Testis (tissue), 2 donors: ENCODE measurements at regions not wholly inside any gene's neighbourhood (a gene's known extent, or its start where the extent isn't known, plus 50 kb on each side); places are given as distances from the start of the nearest gene placed in this dataset.
A peak's percentile ranks its signal among the peaks of the same experiment; 100 is the strongest.

Experiments
- DNase-seq: peaks from one replicate; pipeline ENCODE4 v3.0.0-alpha.2; 2019
- H3K27ac ChIP-seq, 2 donors: fragments of 200-600 bp; sonication (generic); one replicate each; pipeline ENCODE4 v1.5.1; 2019
- H3K27me3 ChIP-seq: fragments of 200-600 bp; sonication (generic); one replicate; pipeline ENCODE4 v1.5.1; 2019
- H3K36me3 ChIP-seq: fragments of 200-600 bp; sonication (generic); one replicate; pipeline ENCODE4 v1.5.1; 2017; ENCODE audit warnings: low read depth; ENCODE audit errors: missing control alignments
- H3K4me1 ChIP-seq: fragments of 200-600 bp; sonication (generic); one replicate; pipeline ENCODE4 v1.5.1; 2019
- H3K4me3 ChIP-seq, 2 donors: fragments of 200-600 bp; sonication (generic); one replicate each; pipeline ENCODE4 v1.5.1; 2017 to 2019
- H3K9me3 ChIP-seq: fragments of 200-600 bp; sonication (generic); one replicate; pipeline ENCODE4 v1.5.1; 2017
- CTCF ChIP-seq, 3 experiments: fragments of 450-650 bp in 2 of 3; fragments of 200-600 bp in 1 of 3; sonication (generic) in 1 of 3; IDR thresholded peaks; one replicate each; pipeline ENCODE4 v1.5.1; 2016 to 2019; ENCODE audit warnings: antibody characterized with exemption in 3 of 3, mild to moderate bottlenecking in 2 of 3, moderate library complexity in 1 of 3
- POLR2A ChIP-seq: fragments of 450-650 bp; IDR thresholded peaks from one replicate; pipeline ENCODE4 v1.6.1; 2017; ENCODE audit warnings: antibody characterized with exemption, mild to moderate bottlenecking, moderate library complexity
- WGBS, 2 donors: methylation state at CpG; one replicate each; pipeline ENCODE4 v1.1.5; 2018; 5-methylcytosine and 5-hydroxymethylcytosine counted together
- intact Hi-C: fragments of 100-400 bp; cut with DNase I; formaldehyde crosslinking; loops from one replicate; pipeline ENCODE4 v1.15.1; 2023; ENCODE audit warnings: low total_unique reads

DNA sequence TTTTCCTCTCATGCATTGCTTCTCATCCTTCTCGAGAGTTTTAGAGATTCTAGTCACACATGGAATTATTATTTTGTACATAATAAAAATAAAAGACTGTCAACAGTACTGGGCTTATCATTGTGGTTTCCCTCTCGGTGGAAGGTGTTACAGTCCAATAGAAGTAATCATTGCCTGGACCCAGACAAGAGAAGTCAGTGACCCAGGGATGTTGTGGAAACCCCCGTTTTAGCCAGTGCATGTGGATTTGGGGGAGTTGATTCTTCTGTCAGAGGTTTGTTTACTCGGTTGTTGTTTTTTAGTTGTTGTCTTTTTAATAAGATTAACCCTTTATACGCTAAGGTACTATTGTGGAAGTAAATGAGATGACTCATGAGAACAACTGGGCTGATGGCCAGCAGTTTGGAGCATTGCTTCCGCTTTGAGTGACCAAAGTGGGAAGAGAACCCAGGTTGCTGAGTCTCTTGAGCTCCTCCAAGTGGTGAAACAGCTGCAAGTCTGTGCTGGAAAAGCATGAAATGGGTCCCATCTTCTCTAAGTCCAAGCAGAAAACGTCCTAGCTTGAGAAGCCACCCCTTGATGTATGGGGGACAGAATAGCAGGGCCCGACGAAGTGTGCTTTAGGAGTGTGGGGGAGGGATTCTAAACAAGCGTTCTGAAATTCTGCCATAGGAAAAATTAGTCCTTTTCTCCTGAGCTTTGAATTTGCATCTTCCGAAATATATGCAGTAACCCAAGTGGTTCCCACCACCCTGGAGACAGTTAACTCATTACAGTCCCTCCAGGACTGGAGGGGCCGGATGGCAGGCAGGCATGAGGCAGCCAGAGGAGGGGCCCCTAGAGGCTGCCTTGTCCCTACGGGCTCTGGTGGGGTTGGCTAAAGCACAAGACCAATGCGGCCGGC is 61.8 kb upstream of the GPR45 start:
- H3K27me3 ChIP-seq: no peaks in the 10 kb centered on the region
- TF ChIP-seq POLR2A (no peak), CTCF (IDR thresholded peaks at IDR 0.05) (peak in 1 of 3 experiments; percentile 13)
- no peaks in the 10 kb centered on the region for H3K4me1 ChIP-seq
- H3K27ac ChIP-seq: no peak overlapping the region
- H3K36me3 ChIP-seq: no peaks in the 10 kb centered on the region
- WGBS, 2 donors: 57 to 59% methylated on average over 14 to 15 of the region's 15 CpGs
- no peaks in the 10 kb centered on the region for H3K9me3 ChIP-seq
- DNase-seq: peak; percentile 25
- H3K4me3 ChIP-seq: no peak overlapping the region
- intact Hi-C loops: no loop called here

GRCh38 chr2:105180491-105180972 is 61.0 kb upstream of the GPR45 start:
- Histone ChIP-seq H3K9me3 (no peaks in the 10 kb centered on the region), H3K27me3 (no peaks in the 10 kb centered on the region), H3K27ac (no peak overlapping the region), H3K4me1 (no peaks in the 10 kb centered on the region), H3K4me3 (no peak overlapping the region), H3K36me3 (no peaks in the 10 kb centered on the region)
- 39 to 49% methylated on average over 11 of the region's 11 CpGs for WGBS, 2 donors
- intact Hi-C loops: no loop called here
- DNase-seq: no peak
- TF ChIP-seq CTCF (IDR thresholded peaks at IDR 0.05) (no peak), POLR2A (no peak)

DNA sequence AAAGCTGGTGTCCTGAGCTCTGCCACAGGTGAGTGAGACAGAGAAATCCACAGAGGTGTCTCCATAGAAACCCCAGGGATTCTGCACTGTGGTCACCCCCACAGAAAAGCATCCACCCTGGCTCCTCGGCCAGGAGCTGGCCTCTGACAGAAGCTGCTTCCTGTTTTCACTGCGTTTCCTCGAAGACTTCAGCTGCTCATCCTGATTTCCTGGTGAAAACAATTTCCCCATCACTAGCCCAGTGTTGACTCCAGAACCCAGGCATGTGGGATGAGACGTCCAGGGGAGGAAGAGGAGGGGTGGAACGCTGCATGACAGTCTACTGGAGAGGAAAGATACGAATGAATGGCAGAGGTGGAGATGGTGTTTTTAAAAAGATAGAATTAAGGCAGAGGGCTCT is 60.3 kb upstream of the GPR45 start:
- no peak for DNase-seq
- intact Hi-C loops: no loop called here
- Histone ChIP-seq H3K4me3 (no peak overlapping the region), H3K36me3 (no peaks in the 10 kb centered on the region), H3K27me3 (no peaks in the 10 kb centered on the region), H3K9me3 (no peaks in the 10 kb centered on the region), H3K4me1 (no peaks in the 10 kb centered on the region), H3K27ac (no peak overlapping the region)
- 32 to 50% methylated on average over 6 of the region's 6 CpGs for WGBS, 2 donors
- no peak for TF ChIP-seq POLR2A
- TF ChIP-seq CTCF (IDR thresholded peaks at IDR 0.05): no peak

GRCh38 chr2:105183555-105184323 is 57.8 kb upstream of the GPR45 start:
- H3K36me3 ChIP-seq: no peaks in the 10 kb centered on the region
- TF ChIP-seq CTCF (IDR thresholded peaks at IDR 0.05) (no peak), POLR2A (no peak)
- H3K9me3 ChIP-seq: no peaks in the 10 kb centered on the region
- intact Hi-C loops: no loop called here
- H3K4me3 ChIP-seq: no peak overlapping the region
- H3K4me1 ChIP-seq: no peaks in the 10 kb centered on the region
- no peaks in the 10 kb centered on the region for H3K27me3 ChIP-seq
- DNase-seq: no peak
- no peak overlapping the region for H3K27ac ChIP-seq
- 82 to 83% methylated on average over 10 of the region's 10 CpGs for WGBS, 2 donors
